Heart left ventricle (tissue), 13 donors: ENCODE measurements at regions not wholly inside any gene's neighbourhood (a gene's known extent, or its start where the extent isn't known, plus 50 kb on each side); places are given as distances from the start of the nearest gene placed in this dataset.

Experiments used
- POLR2A ChIP-seq, 2 donors: fragments of 450-650 bp; IDR thresholded peaks; one replicate each; pipeline ENCODE4 v1.6.1; 2017; ENCODE audit warnings: antibody characterized with exemption in 2 of 2, mild to moderate bottlenecking in 2 of 2, moderate library complexity in 2 of 2
- TF ChIP-seq, protein P1 (sequence below), 12 donors: fragments of 200-600 bp; sonication (generic) in 4 of 12; IDR thresholded peaks; one replicate each; pipeline versions ENCODE4 v1.5.0 to v1.8.0; 2018 to 2022; ENCODE audit warnings: antibody characterized with exemption in 12 of 12, mild to moderate bottlenecking in 5 of 12
- donor health status: ischemic (EF 13 %, LVEDD 7.1; RV severe dilation, severe dysfunction).
- donor health status: DM: no; HTN: yes; CAD: no.
- donor health status: DM: no; HTN: no; CAD: no.
- donor health status: ischemic (EF 25% LVEDD 6.9; RV normal size, moderate dysfunction).
- donor health status: ischemic (EF 25% LVEDD 5.7; RV mildly dilated, moderate dysfunction).
- donor health status: ischemic (EF 35%, LVEDD 5.7; RV mildly dilated, moderate dysfunction).
- donor health status: nonischemic (EF 11% LVEDD 7.7; RV severe dilation, severe dysfunction).
- donor health status: DM: yes; HTN: yes; CAD: no.
- donor health status: PGD.
- donor health status: ischemic (EF 29% LVEDD 5.4; RV normal size, mild dysfunction).
- donor health status: nonischemic (EF 23%, LVEDD 6.1; RV moderate dilation, normal function).

DNA sequence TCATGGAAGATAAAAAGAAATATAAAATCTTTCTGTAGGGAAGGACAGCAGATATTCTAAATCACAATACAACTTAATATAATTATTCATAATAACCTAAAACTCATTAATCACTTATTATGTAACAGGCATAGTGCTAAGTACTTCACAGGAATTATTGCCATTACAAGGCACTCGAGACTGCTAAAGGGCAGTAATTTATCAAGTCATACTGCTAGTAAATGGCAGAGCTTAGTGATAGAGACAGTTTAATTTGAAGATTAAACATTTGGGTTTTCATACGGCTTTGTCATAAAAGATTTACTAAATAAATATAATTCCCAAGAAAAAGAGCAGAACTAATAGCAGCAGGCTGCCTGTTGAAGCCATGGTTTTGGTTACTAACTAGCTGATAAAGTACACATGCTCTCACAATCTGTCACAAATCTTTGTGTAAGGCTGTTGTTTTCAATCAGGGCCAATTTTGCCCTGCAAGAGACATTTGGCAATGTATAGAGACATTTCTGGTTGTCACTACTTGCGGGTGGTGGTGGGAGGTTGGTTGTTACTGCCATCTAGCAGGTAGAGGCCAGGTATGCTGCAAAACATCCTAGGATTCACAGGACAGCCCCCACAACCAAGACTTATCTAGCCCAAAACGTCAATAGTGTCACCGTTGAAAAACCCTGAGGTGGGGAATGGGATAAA, 233.3 kb upstream of the CACNA2D1 start:
- TF ChIP-seq, protein P1, sequence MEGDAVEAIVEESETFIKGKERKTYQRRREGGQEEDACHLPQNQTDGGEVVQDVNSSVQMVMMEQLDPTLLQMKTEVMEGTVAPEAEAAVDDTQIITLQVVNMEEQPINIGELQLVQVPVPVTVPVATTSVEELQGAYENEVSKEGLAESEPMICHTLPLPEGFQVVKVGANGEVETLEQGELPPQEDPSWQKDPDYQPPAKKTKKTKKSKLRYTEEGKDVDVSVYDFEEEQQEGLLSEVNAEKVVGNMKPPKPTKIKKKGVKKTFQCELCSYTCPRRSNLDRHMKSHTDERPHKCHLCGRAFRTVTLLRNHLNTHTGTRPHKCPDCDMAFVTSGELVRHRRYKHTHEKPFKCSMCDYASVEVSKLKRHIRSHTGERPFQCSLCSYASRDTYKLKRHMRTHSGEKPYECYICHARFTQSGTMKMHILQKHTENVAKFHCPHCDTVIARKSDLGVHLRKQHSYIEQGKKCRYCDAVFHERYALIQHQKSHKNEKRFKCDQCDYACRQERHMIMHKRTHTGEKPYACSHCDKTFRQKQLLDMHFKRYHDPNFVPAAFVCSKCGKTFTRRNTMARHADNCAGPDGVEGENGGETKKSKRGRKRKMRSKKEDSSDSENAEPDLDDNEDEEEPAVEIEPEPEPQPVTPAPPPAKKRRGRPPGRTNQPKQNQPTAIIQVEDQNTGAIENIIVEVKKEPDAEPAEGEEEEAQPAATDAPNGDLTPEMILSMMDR (IDR thresholded peaks at IDR 0.05): no peak
- no peak for TF ChIP-seq POLR2A (IDR thresholded peaks at IDR 0.05)
